SU-DHL-6 (cell line): ENCODE measurements at regions not wholly inside any gene's neighbourhood (a gene's known extent, or its start where the extent isn't known, plus 50 kb on each side); places are given as distances from the start of the nearest gene placed in this dataset.

Source experiments
- H2AFZ ChIP-seq: fragments of 200-600 bp; sonication (generic); 2 replicates; pipeline ENCODE4 v1.6.1; 2014; ENCODE audit warnings: low read depth, mild to moderate bottlenecking, moderate library complexity, mixed read lengths, antibody characterized with exemption, low read length; ENCODE audit not compliant: severe bottlenecking
- H3F3A ChIP-seq: fragments of 200-600 bp; shearing (Covaris generic); 2 replicates; pipeline ENCODE4 v1.6.0; 2016; ENCODE audit warnings: antibody characterized with exemption, mild to moderate bottlenecking; ENCODE audit not compliant: insufficient read depth
- H3K27ac ChIP-seq: fragments of 200-600 bp; sonication (generic); 2 replicates; pipeline ENCODE4 v1.5.1; 2016; ENCODE audit warnings: low read depth, mild to moderate bottlenecking, low read length, moderate library complexity, mixed read lengths
- H3K27me3 ChIP-seq: fragments of 200-600 bp; sonication (generic), shearing (Covaris generic); 2 replicates; pipeline ENCODE4 v1.6.0; 2014; ENCODE audit warnings: mild to moderate bottlenecking, low read length
- H3K36me3 ChIP-seq: fragments of 200-600 bp; sonication (generic); 2 replicates; pipeline ENCODE4 v1.6.1; 2014; ENCODE audit warnings: mild to moderate bottlenecking, low read length, mixed read lengths
- H3K4me2 ChIP-seq: fragments of 300-600, 200-600 bp; shearing (Covaris generic), sonication (generic); 2 replicates; pipeline ENCODE4 v1.6.0; 2014; ENCODE audit warnings: low read length, low read depth, mild to moderate bottlenecking; ENCODE audit not compliant: poor library complexity, severe bottlenecking
- H3K4me3 ChIP-seq: fragments of 200-600 bp; sonication (generic); 2 replicates; pipeline ENCODE4 v1.5.1; 2014; ENCODE audit warnings: antibody characterized with exemption, low read length, mild to moderate bottlenecking, mixed read lengths; ENCODE audit not compliant: insufficient read depth, poor library complexity, severe bottlenecking
- H3K79me2 ChIP-seq: fragments of 200-600 bp; sonication (generic); 2 replicates; pipeline ENCODE4 v1.6.1; 2014; ENCODE audit warnings: mild to moderate bottlenecking, low read length, moderate library complexity; ENCODE audit not compliant: insufficient read depth
- H3K9ac ChIP-seq: fragments of 200-600 bp; sonication (generic); 2 replicates; pipeline ENCODE4 v1.7.0; 2014; ENCODE audit warnings: mild to moderate bottlenecking, low read length
- H3K9me2 ChIP-seq: fragments of 200-600 bp; sonication (generic); replicated peaks from 2 replicates; pipeline ENCODE4 v1.6.1; 2014; ENCODE audit warnings: low read length; ENCODE audit not compliant: insufficient read depth
- H3K9me3 ChIP-seq: fragments of 200-600 bp; sonication (generic); 2 replicates; pipeline ENCODE4 v1.6.1; 2014; ENCODE audit warnings: low read length, mixed read lengths; ENCODE audit not compliant: insufficient read depth
- H4K20me1 ChIP-seq: fragments of 200-600 bp; sonication (generic); 2 replicates; pipeline ENCODE4 v1.6.1; 2014; ENCODE audit warnings: low read depth, mild to moderate bottlenecking, antibody characterized with exemption, low read length, moderate library complexity, mixed read lengths
- EZH2phosphoT487 ChIP-seq: fragments of 200-600 bp; sonication (generic), shearing (Covaris generic); conservative IDR thresholded peaks from 2 replicates; pipeline ENCODE4 v1.6.1; 2018; ENCODE audit warnings: mild to moderate bottlenecking, antibody characterized with exemption, low read length, moderate library complexity, mixed read lengths
- TF ChIP-seq, protein P1 (sequence below): fragments of 200-600 bp; sonication (generic); IDR thresholded peaks from one replicate; pipeline ENCODE4 v1.5.1; 2017; ENCODE audit warnings: antibody characterized with exemption, mild to moderate bottlenecking, low read length, moderate library complexity; ENCODE audit not compliant: insufficient read depth, poor library complexity, severe bottlenecking

DNA sequence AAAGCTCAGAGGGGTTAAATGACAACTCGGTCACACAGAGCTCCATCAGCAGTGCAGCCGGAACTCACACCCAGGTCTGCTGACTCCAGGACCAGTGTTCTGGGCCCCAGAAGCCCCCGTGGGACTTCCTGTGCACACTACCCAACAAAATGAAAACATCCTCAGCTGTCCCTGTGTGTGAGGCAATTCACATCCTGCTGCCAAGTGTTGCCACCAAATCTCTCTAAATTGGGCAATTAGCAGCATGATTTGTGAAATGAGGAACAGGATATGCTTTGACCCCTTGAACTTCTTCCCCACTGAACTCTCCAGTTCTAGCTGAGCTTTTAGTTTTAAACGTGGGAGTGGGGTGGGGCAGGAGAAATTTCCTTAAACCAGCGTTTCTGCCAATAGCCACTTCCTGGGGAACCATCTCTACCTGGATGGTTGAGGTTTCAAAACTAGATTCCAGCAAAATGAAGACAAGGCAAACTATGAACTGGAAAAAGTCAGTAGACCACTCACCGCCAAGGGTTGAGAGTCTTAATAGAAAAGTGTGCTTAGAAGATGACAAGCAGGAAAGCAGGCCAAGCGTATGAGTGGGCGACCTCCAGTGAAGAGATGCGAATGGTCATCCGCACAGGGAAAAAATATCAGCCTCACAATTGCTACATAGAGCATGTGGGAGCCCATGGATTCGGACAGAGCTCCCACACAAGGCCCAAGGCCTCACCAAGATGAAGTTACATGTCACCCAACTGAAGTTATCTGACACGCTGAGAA, 51.9 kb upstream of the CHST15 start:
- Histone ChIP-seq H3K4me3 (no peak overlapping the region), H3K27ac (no peak overlapping the region), H3K9me3 (no peaks in the 10 kb centered on the region), H3K9ac (no peak overlapping the region), H3K36me3 (no peaks in the 10 kb centered on the region), H3K9me2 (no peaks in the 10 kb centered on the region), H2AFZ (no peak overlapping the region), H3K4me2 (no peak overlapping the region), H3F3A (no peaks in the 10 kb centered on the region), H3K79me2 (no peaks in the 10 kb centered on the region), H3K27me3 (no peaks in the 10 kb centered on the region), H4K20me1 (no peaks in the 10 kb centered on the region)
- no peak for TF ChIP-seq EZH2phosphoT487
- TF ChIP-seq, protein P1, sequence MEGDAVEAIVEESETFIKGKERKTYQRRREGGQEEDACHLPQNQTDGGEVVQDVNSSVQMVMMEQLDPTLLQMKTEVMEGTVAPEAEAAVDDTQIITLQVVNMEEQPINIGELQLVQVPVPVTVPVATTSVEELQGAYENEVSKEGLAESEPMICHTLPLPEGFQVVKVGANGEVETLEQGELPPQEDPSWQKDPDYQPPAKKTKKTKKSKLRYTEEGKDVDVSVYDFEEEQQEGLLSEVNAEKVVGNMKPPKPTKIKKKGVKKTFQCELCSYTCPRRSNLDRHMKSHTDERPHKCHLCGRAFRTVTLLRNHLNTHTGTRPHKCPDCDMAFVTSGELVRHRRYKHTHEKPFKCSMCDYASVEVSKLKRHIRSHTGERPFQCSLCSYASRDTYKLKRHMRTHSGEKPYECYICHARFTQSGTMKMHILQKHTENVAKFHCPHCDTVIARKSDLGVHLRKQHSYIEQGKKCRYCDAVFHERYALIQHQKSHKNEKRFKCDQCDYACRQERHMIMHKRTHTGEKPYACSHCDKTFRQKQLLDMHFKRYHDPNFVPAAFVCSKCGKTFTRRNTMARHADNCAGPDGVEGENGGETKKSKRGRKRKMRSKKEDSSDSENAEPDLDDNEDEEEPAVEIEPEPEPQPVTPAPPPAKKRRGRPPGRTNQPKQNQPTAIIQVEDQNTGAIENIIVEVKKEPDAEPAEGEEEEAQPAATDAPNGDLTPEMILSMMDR = no peak

- H3K27me3 ChIP-seq = no peaks in the 10 kb centered on the region
- H3K79me2 ChIP-seq = no peaks in the 10 kb centered on the region
- no peaks in the 10 kb centered on the region for H4K20me1 ChIP-seq
- H3F3A ChIP-seq = no peaks in the 10 kb centered on the region
- no peak overlapping the region for H3K27ac ChIP-seq
- no peak overlapping the region for H2AFZ ChIP-seq
- H3K4me3 ChIP-seq = no peak overlapping the region
- no peak for TF ChIP-seq EZH2phosphoT487
- TF ChIP-seq, protein P1 = no peak
- H3K9me2 ChIP-seq = no peaks in the 10 kb centered on the region
- no peaks in the 10 kb centered on the region for H3K9me3 ChIP-seq
- no peak overlapping the region for H3K4me2 ChIP-seq
- H3K36me3 ChIP-seq = no peaks in the 10 kb centered on the region
- no peak overlapping the region for H3K9ac ChIP-seq
Measured at GRCh38 chr10:124144536-124144935, 51.1 kb upstream of the CHST15 start.

DNA sequence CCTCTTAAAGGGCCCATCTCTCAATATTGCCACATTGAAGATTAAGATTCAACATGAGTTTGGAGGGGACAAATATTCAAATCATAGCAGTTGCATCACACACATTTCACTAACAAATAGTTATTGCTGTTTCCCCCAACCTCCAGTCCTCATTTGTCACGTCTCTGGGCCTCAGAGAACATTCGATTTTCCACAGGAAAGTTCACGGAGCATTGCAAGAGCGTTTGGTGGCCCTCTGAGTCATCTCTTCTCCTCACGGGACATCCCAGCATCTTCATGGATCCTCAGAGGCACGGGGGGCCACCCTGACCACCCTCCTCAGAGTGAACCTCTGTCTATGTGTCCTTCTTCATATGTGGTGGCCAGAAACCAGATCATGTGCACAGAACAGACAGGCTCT, 50.3 kb upstream of the CHST15 start:
- H3K79me2 ChIP-seq = no peaks in the 10 kb centered on the region
- H3K9me3 ChIP-seq = no peaks in the 10 kb centered on the region
- no peaks in the 10 kb centered on the region for H4K20me1 ChIP-seq
- H2AFZ ChIP-seq = no peak overlapping the region
- H3K27me3 ChIP-seq = no peaks in the 10 kb centered on the region
- H3K9me2 ChIP-seq = no peaks in the 10 kb centered on the region
- TF ChIP-seq, protein P1 = no peak
- no peak for TF ChIP-seq EZH2phosphoT487
- no peaks in the 10 kb centered on the region for H3F3A ChIP-seq
- H3K36me3 ChIP-seq = no peaks in the 10 kb centered on the region
- H3K4me2 ChIP-seq = no peak overlapping the region
- no peak overlapping the region for H3K4me3 ChIP-seq
- H3K27ac ChIP-seq = no peak overlapping the region
- H3K9ac ChIP-seq = no peak overlapping the region
